ENCODE measurements at regions not wholly inside any gene's neighbourhood (a gene's known extent, or its start where the extent isn't known, plus 50 kb on each side); places are given as distances from the start of the nearest gene placed in this dataset.

- no peak for TF ChIP-seq CTCF (IDR thresholded peaks at IDR 0.05)
- TF ChIP-seq POLR2A (IDR thresholded peaks at IDR 0.05) = no peak
- TF ChIP-seq POLR2AphosphoS5 (IDR thresholded peaks at IDR 0.05; ENCODE audit: insufficient read depth in 1 of 2, low read depth in 1 of 2) = no peak
Observed at GRCh38 chr5:60370508-60370907, 329.5 kb downstream of the DEPDC1B start.
